ENCODE measurements at regions not wholly inside any gene's neighbourhood (a gene's known extent, or its start where the extent isn't known, plus 50 kb on each side); places are given as distances from the start of the nearest gene placed in this dataset.

GRCh38 chr14:97248973-97249372 is 451.8 kb downstream of the VRK1 start:
- TF ChIP-seq POLR2AphosphoS5 (IDR thresholded peaks at IDR 0.05) (no peak), EP300 (IDR thresholded peaks at IDR 0.05) (no peak), CTCF (IDR thresholded peaks at IDR 0.05) (no peak), POLR2A (IDR thresholded peaks at IDR 0.05) (no peak)
